ENCODE measurements at regions not wholly inside any gene's neighbourhood (a gene's known extent, or its start where the extent isn't known, plus 50 kb on each side); places are given as distances from the start of the nearest gene placed in this dataset.
A peak's percentile ranks its signal among the peaks of the same experiment; 100 is the strongest.
"Not testable (repeated sequence)": the region's sequence is repeated elsewhere in the genome, so short reads cannot be mapped to it uniquely, and the experiment has no call there.

DNA sequence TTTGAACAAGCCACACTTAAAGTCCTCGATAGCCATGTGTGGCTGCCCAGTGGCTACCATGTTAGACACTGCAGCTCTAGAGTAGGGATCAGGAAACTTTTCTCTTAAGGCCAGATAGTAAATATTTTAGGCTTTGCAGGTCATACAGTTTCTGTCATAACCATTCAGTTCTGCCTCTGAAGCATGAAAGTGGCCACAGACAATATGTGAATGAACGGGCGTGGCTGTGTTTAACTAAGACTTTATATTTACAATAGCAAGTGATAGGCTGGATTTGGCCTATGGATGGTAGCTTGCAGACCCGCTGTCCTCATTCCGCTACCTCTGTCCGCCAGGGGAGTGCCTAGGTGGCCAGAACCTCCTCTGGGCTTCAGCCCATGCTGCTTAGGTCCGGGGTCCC, 204.6 kb downstream of the LIPI start:
- not testable (repeated sequence) for H3K4me1 Mint-ChIP-seq (ENCODE audit: low read depth, unreplicated experiment); H3K9me3 Mint-ChIP-seq (ENCODE audit: unreplicated experiment); H3K27ac Mint-ChIP-seq (ENCODE audit: unreplicated experiment); H3K36me3 Mint-ChIP-seq (ENCODE audit: unreplicated experiment); H3K27me3 Mint-ChIP-seq (ENCODE audit: unreplicated experiment); H3K4me3 Mint-ChIP-seq (ENCODE audit: unreplicated experiment); DNase-seq

DNA sequence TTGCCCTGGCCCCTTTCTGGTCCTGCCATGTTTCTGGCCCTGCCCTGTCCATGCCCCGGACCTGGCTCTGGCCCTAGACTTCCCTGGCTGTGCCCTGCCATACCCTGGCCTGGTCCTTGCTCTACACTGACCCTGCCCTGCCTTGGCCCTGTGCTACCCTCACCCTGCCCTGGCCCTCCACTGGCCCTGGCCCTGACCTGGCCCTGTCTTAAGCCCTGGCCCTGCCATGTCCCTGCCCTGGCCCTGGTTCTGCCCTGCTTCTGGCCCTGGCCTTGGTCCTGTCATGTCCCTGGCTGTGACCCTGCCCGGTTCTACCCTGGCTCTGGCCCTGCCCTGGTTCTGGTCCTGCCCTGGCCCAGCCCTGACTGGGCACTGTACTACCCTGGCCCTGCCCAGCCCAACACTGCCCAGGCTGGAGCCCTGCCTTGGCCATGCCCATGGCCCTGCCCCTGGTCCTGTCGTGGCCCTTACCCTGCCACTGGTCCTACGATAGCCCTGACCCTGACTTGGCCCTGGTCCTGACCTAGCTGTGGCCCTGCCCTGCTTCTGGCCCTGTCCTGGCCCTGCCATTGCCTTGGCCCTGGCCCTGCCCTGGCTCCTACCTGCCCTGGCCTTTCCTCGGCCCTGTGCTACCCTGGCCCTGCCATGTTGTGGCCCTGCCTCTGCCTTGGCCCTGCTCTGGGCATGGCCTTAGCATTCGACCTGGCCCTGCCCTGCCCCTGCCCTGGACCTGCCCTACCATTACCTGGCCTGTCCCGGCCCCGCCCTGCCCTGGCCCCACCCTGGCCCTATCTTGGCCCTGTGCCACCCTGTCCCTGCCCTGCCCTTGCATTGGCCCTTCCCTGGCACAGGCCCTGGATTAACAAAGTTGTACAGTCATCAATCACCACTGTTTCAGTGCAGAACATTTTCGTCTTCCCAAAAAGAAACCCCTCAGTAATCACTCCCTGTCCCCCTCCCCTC, 223.5 kb downstream of the LIPI start:
- H3K4me3 Mint-ChIP-seq (ENCODE audit: unreplicated experiment); H3K27ac Mint-ChIP-seq (ENCODE audit: unreplicated experiment); H3K27me3 Mint-ChIP-seq (ENCODE audit: unreplicated experiment); H3K36me3 Mint-ChIP-seq (ENCODE audit: unreplicated experiment); DNase-seq; H3K4me1 Mint-ChIP-seq (ENCODE audit: low read depth, unreplicated experiment); H3K9me3 Mint-ChIP-seq (ENCODE audit: unreplicated experiment): not testable (repeated sequence)

DNA sequence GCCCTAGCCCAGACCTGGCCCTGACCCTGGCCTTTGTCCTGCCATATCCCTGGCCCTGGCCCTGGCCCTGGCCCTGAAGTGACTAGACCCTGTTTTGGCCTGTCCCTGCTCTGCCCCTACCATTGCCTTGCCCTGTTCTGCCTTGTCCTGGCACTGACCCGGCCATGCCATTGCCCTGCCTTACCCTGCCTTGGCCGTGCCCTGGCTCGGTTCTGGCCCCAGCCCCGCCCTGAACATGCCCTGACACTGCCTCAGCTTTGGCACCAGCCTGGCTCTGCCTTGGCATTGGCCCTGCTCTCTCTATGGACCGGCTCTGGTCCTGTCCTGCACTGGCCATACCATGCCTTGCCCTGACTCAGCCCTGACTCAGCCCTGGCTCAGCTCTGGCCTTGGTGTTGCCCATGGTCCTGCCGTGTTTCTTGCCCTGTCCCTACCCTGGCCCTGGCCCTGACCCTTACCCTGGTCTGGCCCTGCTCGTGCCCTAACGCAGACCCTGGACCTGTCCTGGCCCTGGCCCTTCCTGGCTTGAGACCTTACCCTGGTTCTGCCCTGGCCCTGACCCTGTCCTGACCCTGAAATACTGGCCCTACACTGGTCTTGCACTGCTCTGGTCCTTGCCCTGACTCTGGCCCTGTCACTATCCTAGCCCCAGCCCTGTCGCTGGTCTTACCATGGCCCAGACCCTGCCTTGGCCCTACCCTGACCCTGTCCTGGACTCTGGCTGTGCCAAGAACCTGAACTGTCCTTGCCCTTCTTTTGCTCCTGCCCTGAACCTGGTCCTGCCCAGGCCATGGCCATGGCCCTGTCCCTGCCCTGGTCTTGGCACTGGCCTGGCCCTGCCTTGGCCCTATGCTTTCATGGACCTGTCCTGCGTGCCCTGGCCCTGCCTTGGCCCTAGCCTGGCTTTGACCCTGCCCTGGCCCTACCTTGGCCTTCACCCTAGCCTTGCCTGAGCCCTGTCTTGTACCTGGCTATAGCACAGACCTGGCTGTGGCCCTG, 224.6 kb downstream of the LIPI start:
- not testable (repeated sequence) for H3K9me3 Mint-ChIP-seq (ENCODE audit: unreplicated experiment); H3K36me3 Mint-ChIP-seq (ENCODE audit: unreplicated experiment); H3K4me1 Mint-ChIP-seq (ENCODE audit: low read depth, unreplicated experiment); H3K27me3 Mint-ChIP-seq (ENCODE audit: unreplicated experiment); DNase-seq; H3K4me3 Mint-ChIP-seq (ENCODE audit: unreplicated experiment); H3K27ac Mint-ChIP-seq (ENCODE audit: unreplicated experiment)

GRCh38 chr21:13985137-13985864, 225.5 kb downstream of the LIPI start:
- not testable (repeated sequence) for H3K4me1 Mint-ChIP-seq (ENCODE audit: low read depth, unreplicated experiment); H3K4me3 Mint-ChIP-seq (ENCODE audit: unreplicated experiment); H3K36me3 Mint-ChIP-seq (ENCODE audit: unreplicated experiment); H3K27me3 Mint-ChIP-seq (ENCODE audit: unreplicated experiment); H3K27ac Mint-ChIP-seq (ENCODE audit: unreplicated experiment); H3K9me3 Mint-ChIP-seq (ENCODE audit: unreplicated experiment); DNase-seq

- not testable (repeated sequence) for H3K9me3 Mint-ChIP-seq (ENCODE audit: unreplicated experiment); H3K27ac Mint-ChIP-seq (ENCODE audit: unreplicated experiment); H3K36me3 Mint-ChIP-seq (ENCODE audit: unreplicated experiment); DNase-seq; H3K27me3 Mint-ChIP-seq (ENCODE audit: unreplicated experiment); H3K4me3 Mint-ChIP-seq (ENCODE audit: unreplicated experiment); H3K4me1 Mint-ChIP-seq (ENCODE audit: low read depth, unreplicated experiment)
These were observed 226.0 kb downstream of the LIPI start for GRCh38 chr21:13984728-13985127.

GRCh38 chr21:13981176-13982087, 229.3 kb downstream of the LIPI start:
- H3K27ac Mint-ChIP-seq (ENCODE audit: unreplicated experiment); DNase-seq; H3K36me3 Mint-ChIP-seq (ENCODE audit: unreplicated experiment); H3K9me3 Mint-ChIP-seq (ENCODE audit: unreplicated experiment); H3K27me3 Mint-ChIP-seq (ENCODE audit: unreplicated experiment); H3K4me3 Mint-ChIP-seq (ENCODE audit: unreplicated experiment); H3K4me1 Mint-ChIP-seq (ENCODE audit: low read depth, unreplicated experiment): not testable (repeated sequence)

- not testable (repeated sequence) for H3K27ac Mint-ChIP-seq (ENCODE audit: unreplicated experiment); H3K4me1 Mint-ChIP-seq (ENCODE audit: low read depth, unreplicated experiment); H3K9me3 Mint-ChIP-seq (ENCODE audit: unreplicated experiment); H3K36me3 Mint-ChIP-seq (ENCODE audit: unreplicated experiment); H3K27me3 Mint-ChIP-seq (ENCODE audit: unreplicated experiment)
- peak overlapping the region; percentile 63 for H3K4me3 Mint-ChIP-seq (ENCODE audit: unreplicated experiment)
- peak; percentile 73 for DNase-seq
These were observed 230.6 kb downstream of the LIPI start for GRCh38 chr21:13980115-13980662.

DNA sequence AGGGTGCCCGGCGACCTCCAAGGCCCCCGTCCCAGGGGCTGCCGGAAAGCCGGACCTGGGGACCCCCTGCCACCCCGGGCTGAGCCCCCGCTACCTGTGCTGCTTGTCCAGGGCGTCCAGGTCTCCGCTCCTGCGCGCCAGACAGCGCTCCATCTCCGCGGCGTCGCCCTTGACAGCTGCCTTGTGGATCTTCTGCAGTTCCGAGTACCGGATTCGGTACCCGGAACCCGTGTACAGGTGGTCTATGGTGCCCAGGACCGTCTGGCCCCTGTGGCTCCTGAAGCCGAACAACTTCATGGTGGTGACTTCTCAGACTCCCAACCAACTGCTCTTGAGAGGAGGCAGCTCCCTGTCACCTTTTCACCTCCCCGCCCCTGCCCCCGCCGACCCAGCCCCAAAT, 231.1 kb downstream of the LIPI start:
- not testable (repeated sequence) for H3K9me3 Mint-ChIP-seq (ENCODE audit: unreplicated experiment); DNase-seq; H3K27me3 Mint-ChIP-seq (ENCODE audit: unreplicated experiment); H3K4me1 Mint-ChIP-seq (ENCODE audit: low read depth, unreplicated experiment); H3K27ac Mint-ChIP-seq (ENCODE audit: unreplicated experiment); H3K36me3 Mint-ChIP-seq (ENCODE audit: unreplicated experiment)
- peak overlapping the region; percentile 63 for H3K4me3 Mint-ChIP-seq (ENCODE audit: unreplicated experiment)

DNA sequence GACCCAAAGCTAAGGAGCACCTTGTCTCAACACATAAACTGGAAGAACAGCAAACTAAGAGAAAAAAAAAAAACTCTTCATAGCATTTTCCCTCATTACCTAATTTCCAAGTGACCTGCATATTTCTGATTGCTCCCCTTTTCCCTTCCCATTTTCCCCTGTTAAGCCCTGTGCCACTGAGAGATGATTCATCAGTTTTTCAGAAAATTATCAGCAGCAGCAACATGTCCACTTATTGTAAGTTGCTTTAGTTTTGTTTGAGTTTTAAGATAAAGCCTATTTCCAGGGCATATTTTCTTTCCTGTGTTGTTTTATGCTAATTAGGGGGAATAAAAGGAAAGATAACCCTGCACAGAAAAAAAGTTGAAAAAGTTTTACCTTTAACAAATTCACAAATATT, 236.2 kb downstream of the LIPI start:
- H3K36me3 Mint-ChIP-seq (ENCODE audit: unreplicated experiment); DNase-seq; H3K27ac Mint-ChIP-seq (ENCODE audit: unreplicated experiment); H3K4me1 Mint-ChIP-seq (ENCODE audit: low read depth, unreplicated experiment); H3K4me3 Mint-ChIP-seq (ENCODE audit: unreplicated experiment); H3K9me3 Mint-ChIP-seq (ENCODE audit: unreplicated experiment); H3K27me3 Mint-ChIP-seq (ENCODE audit: unreplicated experiment): not testable (repeated sequence)

DNA sequence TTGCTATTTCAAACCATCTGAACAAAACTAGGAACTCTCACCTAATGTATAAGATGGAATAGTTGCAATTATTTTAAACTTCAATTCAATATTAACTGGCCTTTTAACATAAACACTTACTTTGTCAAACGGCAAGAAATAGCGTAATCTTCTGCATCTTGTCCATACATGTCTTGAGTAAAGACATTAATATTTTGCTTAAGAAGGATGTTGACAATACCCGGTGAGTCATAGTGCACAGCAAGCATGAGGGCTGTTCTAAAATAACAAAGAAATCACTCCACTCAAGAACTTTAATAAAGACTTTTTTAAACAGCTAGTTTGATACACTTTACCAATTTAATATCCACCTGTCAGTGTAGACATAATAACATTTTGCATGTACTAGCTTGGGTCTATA, 240.9 kb downstream of the LIPI start:
- H3K4me1 Mint-ChIP-seq (ENCODE audit: low read depth, unreplicated experiment); H3K4me3 Mint-ChIP-seq (ENCODE audit: unreplicated experiment); H3K36me3 Mint-ChIP-seq (ENCODE audit: unreplicated experiment); DNase-seq; H3K9me3 Mint-ChIP-seq (ENCODE audit: unreplicated experiment); H3K27me3 Mint-ChIP-seq (ENCODE audit: unreplicated experiment); H3K27ac Mint-ChIP-seq (ENCODE audit: unreplicated experiment): not testable (repeated sequence)

DNA sequence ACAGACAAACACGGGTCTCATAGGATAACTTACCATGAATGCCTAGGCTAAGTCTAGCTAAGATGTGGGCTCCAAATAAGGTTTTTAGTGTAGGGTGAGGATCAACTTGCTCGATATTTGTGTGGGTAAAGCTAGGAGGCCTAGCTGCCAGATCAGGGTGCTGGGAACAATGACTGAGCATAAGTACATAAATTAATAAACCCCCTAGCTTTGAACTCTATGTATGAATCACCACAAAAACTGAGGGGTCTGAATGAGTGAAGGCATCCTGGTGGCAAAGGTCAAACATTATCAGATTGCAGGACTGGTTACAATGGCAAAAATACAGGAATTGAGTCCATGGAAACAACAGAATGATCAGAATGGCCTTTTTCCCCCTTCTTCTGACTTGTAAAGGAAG, 241.8 kb downstream of the LIPI start:
- not testable (repeated sequence) for H3K36me3 Mint-ChIP-seq (ENCODE audit: unreplicated experiment); H3K4me1 Mint-ChIP-seq (ENCODE audit: low read depth, unreplicated experiment); DNase-seq; H3K4me3 Mint-ChIP-seq (ENCODE audit: unreplicated experiment); H3K9me3 Mint-ChIP-seq (ENCODE audit: unreplicated experiment); H3K27me3 Mint-ChIP-seq (ENCODE audit: unreplicated experiment); H3K27ac Mint-ChIP-seq (ENCODE audit: unreplicated experiment)

All from glutamatergic neuron (in vitro differentiated cells).